ENCODE measurements at regions not wholly inside any gene's neighbourhood (a gene's known extent, or its start where the extent isn't known, plus 50 kb on each side); places are given as distances from the start of the nearest gene placed in this dataset. TPM values are rescaled to one million over a fixed set of nuclear protein-coding genes. Genes with fewer than 3 reads are reported as not detected.
"Not testable (repeated sequence)": the region's sequence is repeated elsewhere in the genome, so short reads cannot be mapped to it uniquely, and the experiment has no call there.

DNA sequence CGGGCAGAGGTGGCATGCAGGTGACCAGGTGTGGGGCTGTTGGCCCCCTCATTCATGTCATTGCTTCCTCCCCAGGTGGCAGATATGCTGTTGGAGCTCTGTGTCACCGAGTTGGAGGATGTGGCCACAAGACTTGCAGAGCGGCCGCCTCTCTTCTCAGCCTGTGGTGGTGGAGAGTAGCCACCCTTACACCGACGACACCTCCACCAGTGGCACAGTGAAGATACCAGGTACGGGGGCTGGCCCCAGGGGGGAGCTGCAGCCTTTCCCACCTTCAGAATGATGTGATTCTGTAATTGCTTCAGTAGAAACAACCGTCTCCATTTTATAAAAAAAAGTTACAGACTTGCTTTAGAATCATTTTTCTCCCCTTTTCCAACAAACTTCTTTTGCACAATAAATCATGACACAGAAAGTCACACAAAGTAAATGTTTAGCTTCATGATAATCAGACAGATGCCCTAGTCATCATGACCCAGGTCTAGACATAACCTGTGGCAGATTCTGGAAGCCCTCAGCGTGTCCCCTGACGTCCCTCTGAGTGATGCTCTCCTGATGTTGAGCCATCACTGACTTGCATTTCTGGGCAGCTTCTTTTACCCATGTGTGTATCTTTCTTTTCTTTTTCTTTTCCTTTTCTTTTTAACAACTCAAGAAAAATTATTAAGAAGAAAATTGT lies 76.0 kb upstream of the FAN1 start:
- intact Hi-C loops (cut with DNase I), result no loop called here
- ATAC-seq, result no peak

DNA sequence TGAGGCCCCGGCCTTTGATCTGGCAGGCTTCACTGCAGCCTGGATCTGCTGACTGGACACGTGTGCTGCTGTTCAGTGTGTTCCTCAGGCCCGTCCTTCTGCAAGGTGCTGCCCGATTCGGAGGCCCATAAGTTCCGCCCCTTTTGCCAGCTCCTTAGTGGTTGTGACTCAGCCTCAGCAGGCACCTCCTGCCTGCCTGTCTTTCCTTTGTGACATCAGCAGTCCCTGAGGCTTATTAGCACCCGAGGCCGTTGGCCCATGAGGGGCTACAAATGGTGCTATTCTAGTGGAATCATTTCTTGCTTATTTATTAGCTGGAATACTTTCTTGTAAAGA lies 75.4 kb upstream of the FAN1 start:
- WGBS, 2 donors, result 56 to 58% methylated on average over 8 of the region's 8 CpGs
- H3K4me3 ChIP-seq; H3K27ac ChIP-seq; DNase-seq; H3K36me3 ChIP-seq (replicated peaks in 1 of 2; ENCODE audit: insufficient read depth in 1 of 2, low read depth in 2 of 2); H3K9me3 ChIP-seq; intact Hi-C loops (cut with DNase I); H3K4me1 ChIP-seq; ATAC-seq; H3K27me3 ChIP-seq: not testable (repeated sequence)

More for the DNA sequence above, 76.0 kb upstream of the FAN1 start:
- DNase-seq, result no peak
- no peak overlapping the region for H3K4me3 ChIP-seq
- no peaks in the 10 kb centered on the region for H3K9me3 ChIP-seq
- H3K36me3 ChIP-seq (replicated peaks in 1 of 2; ENCODE audit: insufficient read depth in 1 of 2, low read depth in 2 of 2), result no peaks in the 10 kb centered on the region
- WGBS, 2 donors, result 88 to 89% methylated on average over 7 to 10 of the region's 10 CpGs
- H3K27ac ChIP-seq, result no peak overlapping the region
- H3K27me3 ChIP-seq, result no peaks in the 10 kb centered on the region
- TF ChIP-seq POLR2A (IDR thresholded peaks at IDR 0.05), result no peak
- TF ChIP-seq, protein P1, sequence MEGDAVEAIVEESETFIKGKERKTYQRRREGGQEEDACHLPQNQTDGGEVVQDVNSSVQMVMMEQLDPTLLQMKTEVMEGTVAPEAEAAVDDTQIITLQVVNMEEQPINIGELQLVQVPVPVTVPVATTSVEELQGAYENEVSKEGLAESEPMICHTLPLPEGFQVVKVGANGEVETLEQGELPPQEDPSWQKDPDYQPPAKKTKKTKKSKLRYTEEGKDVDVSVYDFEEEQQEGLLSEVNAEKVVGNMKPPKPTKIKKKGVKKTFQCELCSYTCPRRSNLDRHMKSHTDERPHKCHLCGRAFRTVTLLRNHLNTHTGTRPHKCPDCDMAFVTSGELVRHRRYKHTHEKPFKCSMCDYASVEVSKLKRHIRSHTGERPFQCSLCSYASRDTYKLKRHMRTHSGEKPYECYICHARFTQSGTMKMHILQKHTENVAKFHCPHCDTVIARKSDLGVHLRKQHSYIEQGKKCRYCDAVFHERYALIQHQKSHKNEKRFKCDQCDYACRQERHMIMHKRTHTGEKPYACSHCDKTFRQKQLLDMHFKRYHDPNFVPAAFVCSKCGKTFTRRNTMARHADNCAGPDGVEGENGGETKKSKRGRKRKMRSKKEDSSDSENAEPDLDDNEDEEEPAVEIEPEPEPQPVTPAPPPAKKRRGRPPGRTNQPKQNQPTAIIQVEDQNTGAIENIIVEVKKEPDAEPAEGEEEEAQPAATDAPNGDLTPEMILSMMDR (IDR thresholded peaks at IDR 0.05), result no peak
- no peaks in the 10 kb centered on the region for H3K4me1 ChIP-seq

DNA sequence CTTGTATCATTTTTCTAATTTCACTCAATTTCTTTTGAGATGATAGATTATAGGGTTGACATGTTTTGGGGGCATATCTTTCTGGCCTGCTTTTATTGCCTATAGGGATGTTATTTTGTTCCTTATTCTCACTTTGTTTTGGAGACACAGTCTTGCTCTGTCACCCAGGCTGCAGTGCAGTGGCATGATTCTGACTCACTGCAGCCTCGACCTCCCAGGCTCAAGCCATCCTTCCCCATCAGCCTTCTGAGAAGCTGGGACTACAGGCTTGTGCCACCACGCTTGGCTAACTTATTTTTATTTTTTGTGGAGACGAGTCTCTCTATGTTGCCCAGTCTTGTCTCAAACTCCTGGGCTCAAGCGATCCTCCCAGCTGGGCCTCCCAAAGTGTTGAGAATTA lies 72.8 kb upstream of the FAN1 start:
- TF ChIP-seq POLR2A (IDR thresholded peaks at IDR 0.05), result no peak
- TF ChIP-seq, protein P1 (IDR thresholded peaks at IDR 0.05), result no peak
- intact Hi-C loops (cut with DNase I), result no loop called here
- H3K27me3 ChIP-seq, result no peaks in the 10 kb centered on the region
- H3K9me3 ChIP-seq, result no peaks in the 10 kb centered on the region
- H3K4me1 ChIP-seq, result no peaks in the 10 kb centered on the region
- WGBS, 2 donors, result 91 to 93% methylated on average over 4 of the region's 4 CpGs
- DNase-seq, result no peak
- H3K36me3 ChIP-seq (replicated peaks in 1 of 2; ENCODE audit: insufficient read depth in 1 of 2, low read depth in 2 of 2), result no peaks in the 10 kb centered on the region
- no peak for ATAC-seq
- no peak overlapping the region for H3K4me3 ChIP-seq
- no peak overlapping the region for H3K27ac ChIP-seq

DNA sequence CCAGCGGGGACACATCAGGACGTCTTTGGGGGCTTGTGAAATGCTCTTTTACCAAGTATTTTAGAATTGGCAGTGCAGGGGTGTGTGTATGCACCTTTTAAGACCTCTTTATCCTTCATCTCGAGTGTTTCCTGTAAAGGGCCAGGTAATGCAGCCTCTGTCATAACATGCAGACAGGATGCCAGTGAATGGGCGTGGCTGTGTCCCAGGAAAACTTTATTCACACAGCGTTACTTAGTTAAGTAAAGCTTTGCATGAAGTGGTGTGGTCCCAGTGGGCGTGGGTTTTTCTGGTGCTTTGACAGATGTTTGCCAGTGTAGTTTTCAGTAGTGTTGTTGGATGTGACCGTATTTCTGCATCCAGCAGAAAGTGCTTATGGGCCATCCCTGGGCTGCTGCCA lies 70.3 kb upstream of the FAN1 start:
- H3K27ac ChIP-seq; H3K4me1 ChIP-seq; H3K36me3 ChIP-seq (replicated peaks in 1 of 2; ENCODE audit: insufficient read depth in 1 of 2, low read depth in 2 of 2); DNase-seq; ATAC-seq; H3K4me3 ChIP-seq; intact Hi-C loops (cut with DNase I); H3K9me3 ChIP-seq; H3K27me3 ChIP-seq: not testable (repeated sequence)
- WGBS, 2 donors, result 81% methylated on average over 7 of the region's 7 CpGs

DNA sequence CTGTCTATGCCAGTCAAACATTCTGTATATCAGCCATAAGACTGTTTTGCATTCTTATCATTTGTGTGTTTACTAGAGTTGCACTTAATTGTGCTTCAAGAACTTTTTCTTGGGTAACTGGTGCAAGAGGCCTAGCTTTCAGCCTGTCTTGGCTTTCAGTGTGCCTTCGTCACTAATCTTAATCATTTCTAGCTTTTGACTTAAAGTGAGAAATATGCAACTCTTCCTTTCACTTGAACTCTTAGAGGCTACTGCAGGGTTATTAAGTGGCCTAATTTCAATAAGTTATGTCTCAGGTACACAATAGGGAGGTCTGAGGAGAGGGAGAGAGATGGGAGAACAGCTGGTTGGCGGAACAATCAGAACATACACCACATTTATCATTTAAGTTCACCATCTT lies 62.1 kb upstream of the FAN1 start:
- H3K4me1 ChIP-seq; H3K27me3 ChIP-seq; intact Hi-C loops (cut with DNase I); DNase-seq; H3K4me3 ChIP-seq; ATAC-seq; H3K9me3 ChIP-seq; H3K36me3 ChIP-seq (replicated peaks in 1 of 2; ENCODE audit: insufficient read depth in 1 of 2, low read depth in 2 of 2); H3K27ac ChIP-seq: not testable (repeated sequence)
- WGBS, 2 donors, result 95 to 100% methylated on average over 2 of the region's 2 CpGs

DNA sequence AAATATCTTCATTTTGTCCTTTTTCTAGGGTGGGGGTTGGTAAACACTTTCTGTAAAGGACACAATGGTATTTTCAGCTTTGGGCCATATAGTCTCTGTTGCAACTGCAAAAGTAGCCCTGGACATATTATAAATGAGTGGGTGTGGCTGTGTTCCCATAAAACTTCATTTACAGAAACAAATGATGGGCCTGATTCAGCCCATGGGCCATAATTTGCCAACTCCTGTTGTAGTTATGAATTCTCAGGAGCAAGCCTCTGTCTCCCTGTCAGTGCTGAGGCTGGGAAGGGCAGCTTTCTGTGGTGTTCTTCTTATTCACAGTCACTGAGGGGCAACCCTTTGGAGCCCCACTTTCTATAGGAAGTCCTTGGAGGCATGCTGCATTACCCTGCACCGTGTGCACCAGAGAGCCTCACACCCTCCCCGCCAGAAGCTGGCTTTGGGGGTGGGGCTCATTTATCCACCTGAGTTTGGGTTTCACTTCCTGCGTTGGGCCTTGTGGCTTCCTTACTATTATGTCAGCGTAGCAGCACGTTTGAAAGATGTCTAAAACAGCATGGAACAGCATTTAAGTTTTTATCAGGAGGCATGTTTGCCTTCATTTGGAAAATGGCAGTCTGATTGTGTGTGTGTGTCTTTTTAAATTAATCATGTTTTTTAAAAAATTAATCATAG lies 60.8 kb upstream of the FAN1 start:
- DNase-seq; H3K27ac ChIP-seq; ATAC-seq; H3K9me3 ChIP-seq; intact Hi-C loops (cut with DNase I); H3K4me3 ChIP-seq; H3K27me3 ChIP-seq; H3K36me3 ChIP-seq (replicated peaks in 1 of 2; ENCODE audit: insufficient read depth in 1 of 2, low read depth in 2 of 2); H3K4me1 ChIP-seq: not testable (repeated sequence)
- WGBS, 2 donors, result 56 to 60% methylated on average over 4 to 5 of the region's 5 CpGs

DNA sequence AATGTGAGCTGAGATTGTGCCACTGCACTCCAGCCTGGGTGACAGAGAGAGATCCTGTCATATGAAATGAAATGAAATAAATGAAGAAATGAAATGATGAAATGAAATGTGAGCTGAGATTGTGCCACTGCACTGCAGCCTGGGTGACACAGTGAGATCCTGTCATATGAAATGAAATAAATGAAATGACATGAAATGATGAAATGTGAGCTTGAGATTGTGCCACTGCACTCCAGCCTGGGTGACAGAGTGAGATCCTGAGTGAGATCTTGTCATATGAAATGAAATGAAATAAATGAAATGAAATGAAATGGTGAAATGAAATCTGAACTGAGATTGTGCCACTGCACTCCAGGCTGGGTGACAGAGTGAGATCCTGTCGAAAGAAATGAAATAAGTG lies 58.2 kb upstream of the FAN1 start:
- H3K36me3 ChIP-seq (replicated peaks in 1 of 2; ENCODE audit: insufficient read depth in 1 of 2, low read depth in 2 of 2); H3K9me3 ChIP-seq; H3K4me3 ChIP-seq; intact Hi-C loops (cut with DNase I); H3K27ac ChIP-seq; H3K4me1 ChIP-seq; H3K27me3 ChIP-seq; ATAC-seq; DNase-seq: not testable (repeated sequence)
- WGBS, 2 donors, result 85 to 93% methylated on average over 1 of the region's 1 CpG

Small RNA genes lying in the stretch of these regions (small RNA-seq; reads per million reads assigned to genes)
- gene RN7SL82P, result not detected
